ENCODE measurements at regions not wholly inside any gene's neighbourhood (a gene's known extent, or its start where the extent isn't known, plus 50 kb on each side); places are given as distances from the start of the nearest gene placed in this dataset.

GRCh38 chr2:147449323-147449991 is 395.4 kb upstream of the ACVR2A start:
- no TSS peak for BruUV-seq (replicated peaks)
- Histone ChIP-seq H3K4me3 (ENCODE audit: low read depth, low read length, poor library complexity, severe bottlenecking) (no peak overlapping the region), H3K27me3 (replicated peaks; ENCODE audit: insufficient read depth, low read depth, low read length, poor library complexity) (no peaks in the 10 kb centered on the region), H3K9me3 (ENCODE audit: low read depth, low read length, poor library complexity, severe bottlenecking) (peaks cover 2% of the 10 kb centered on the region), H3K36me3 (ENCODE audit: insufficient read depth, low read length, poor library complexity, severe bottlenecking) (no peaks in the 10 kb centered on the region), H3K4me1 (ENCODE audit: insufficient read depth, low read length, poor library complexity, severe bottlenecking) (peaks cover 61% of the 10 kb centered on the region), H3K27ac (ENCODE audit: low read depth, low read length, poor library complexity, severe bottlenecking) (peak overlapping the region; percentile 92)
- intact Hi-C loops (cut with micrococcal nuclease; ENCODE audit: unreplicated experiment) = loop anchor here (10.0 kb wide), 1 partner anchor 715 kb away; no protein-coding TSS in a partner anchor
- TF ChIP-seq CTCF (conservative IDR thresholded peaks at IDR 0.05; ENCODE audit: low read depth, low read length) = no peak
- CTCF ChIA-PET = no interaction called here
- peak; percentile 70 for DNase-seq (ENCODE audit: low spot score)
- POLR2A ChIA-PET (ENCODE audit: low non-redundant PET) = no interaction called here

- ChIA-PET CTCF (no interaction called here), POLR2A (ENCODE audit: low non-redundant PET) (interaction anchor here (0.5 kb wide), 1 partner anchor 254 kb away, joined by 3 read pairs; no protein-coding TSS in a partner anchor)
- peak; percentile 11 for DNase-seq (ENCODE audit: low spot score)
- Histone ChIP-seq H3K36me3 (ENCODE audit: insufficient read depth, low read length, poor library complexity, severe bottlenecking) (no peaks in the 10 kb centered on the region), H3K4me1 (ENCODE audit: insufficient read depth, low read length, poor library complexity, severe bottlenecking) (peaks cover 11% of the 10 kb centered on the region), H3K9me3 (ENCODE audit: low read depth, low read length, poor library complexity, severe bottlenecking) (peaks cover 2% of the 10 kb centered on the region), H3K27me3 (replicated peaks; ENCODE audit: insufficient read depth, low read depth, low read length, poor library complexity) (no peaks in the 10 kb centered on the region), H3K27ac (ENCODE audit: low read depth, low read length, poor library complexity, severe bottlenecking) (no peak overlapping the region), H3K4me3 (ENCODE audit: low read depth, low read length, poor library complexity, severe bottlenecking) (no peak overlapping the region)
- no TSS peak for BruUV-seq (replicated peaks)
- TF ChIP-seq EZH2 (IDR thresholded peaks at IDR 0.05; ENCODE audit: borderline replicate concordance, low read depth, low read length, poor library complexity, severe bottlenecking) (no peak), CTCF (conservative IDR thresholded peaks at IDR 0.05; ENCODE audit: low read depth, low read length) (no peak)
- intact Hi-C loops (cut with micrococcal nuclease; ENCODE audit: unreplicated experiment) = loop anchor here (10.0 kb wide), 1 partner anchor 708 kb away; no protein-coding TSS in a partner anchor
Observed at GRCh38 chr2:147442816-147443215, 402.0 kb upstream of the ACVR2A start.

- H3K27me3 ChIP-seq (replicated peaks; ENCODE audit: insufficient read depth, low read depth, low read length, poor library complexity) = no peaks in the 10 kb centered on the region
- no peak overlapping the region for H3K27ac ChIP-seq (ENCODE audit: low read depth, low read length, poor library complexity, severe bottlenecking)
- intact Hi-C loops (cut with micrococcal nuclease; ENCODE audit: unreplicated experiment) = loop anchor here (10.0 kb wide), 1 partner anchor 706 kb away; no protein-coding TSS in a partner anchor
- no TSS peak for BruUV-seq (replicated peaks)
- DNase-seq (ENCODE audit: low spot score) = no peak
- H3K9me3 ChIP-seq (ENCODE audit: low read depth, low read length, poor library complexity, severe bottlenecking) = no peaks in the 10 kb centered on the region
- TF ChIP-seq CTCF (conservative IDR thresholded peaks at IDR 0.05; ENCODE audit: low read depth, low read length) = no peak
- TF ChIP-seq EZH2 (IDR thresholded peaks at IDR 0.05; ENCODE audit: borderline replicate concordance, low read depth, low read length, poor library complexity, severe bottlenecking) = no peak
- no peak overlapping the region for H3K4me3 ChIP-seq (ENCODE audit: low read depth, low read length, poor library complexity, severe bottlenecking)
- no peaks in the 10 kb centered on the region for H3K36me3 ChIP-seq (ENCODE audit: insufficient read depth, low read length, poor library complexity, severe bottlenecking)
- POLR2A ChIA-PET (ENCODE audit: low non-redundant PET) = no interaction called here
- peaks cover 10% of the 10 kb centered on the region for H3K4me1 ChIP-seq (ENCODE audit: insufficient read depth, low read length, poor library complexity, severe bottlenecking)
- CTCF ChIA-PET = no interaction called here
Observed at GRCh38 chr2:147441182-147441581, 403.6 kb upstream of the ACVR2A start.
